C4-2B (cell line): ENCODE measurements at regions not wholly inside any gene's neighbourhood (a gene's known extent, or its start where the extent isn't known, plus 50 kb on each side); places are given as distances from the start of the nearest gene placed in this dataset.

Source experiments
- CTCF ChIP-seq: fragments of 450-650 bp; conservative IDR thresholded peaks from 2 replicates; pipeline ENCODE4 v1.5.1; 2017; ENCODE audit warnings: mild to moderate bottlenecking
- ZFX ChIP-seq: fragments of 450-650 bp; IDR thresholded peaks from 2 replicates; pipeline ENCODE4 v1.6.1; 2017

DNA sequence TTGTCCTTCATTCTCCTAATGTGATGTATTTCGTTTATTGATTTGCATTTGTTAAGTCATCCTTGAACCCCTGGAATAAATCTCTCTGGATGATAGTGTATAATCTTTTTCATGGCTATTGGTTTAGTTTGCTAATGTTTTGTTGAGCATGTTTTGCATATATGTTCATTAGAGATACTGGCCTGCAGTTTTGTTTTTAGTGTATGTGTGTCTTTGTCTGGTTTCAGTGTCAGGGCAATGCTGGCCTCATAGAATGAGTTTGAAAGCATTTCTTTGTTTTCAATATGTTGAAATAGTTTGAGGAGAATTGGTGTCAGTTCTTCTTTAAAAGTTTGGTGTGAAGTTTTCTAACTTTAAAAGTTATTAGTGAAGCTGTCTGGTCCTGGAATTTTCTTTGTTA, 149.6 kb upstream of the ATP10B start:
- TF ChIP-seq CTCF (no peak), ZFX (no peak)
